A673 (cell line): ENCODE measurements at regions not wholly inside any gene's neighbourhood (a gene's known extent, or its start where the extent isn't known, plus 50 kb on each side); places are given as distances from the start of the nearest gene placed in this dataset.

ENCODE experiments used
- EZH2 ChIP-seq: fragments of 200-600 bp; sonication (generic); IDR thresholded peaks from 2 replicates; pipeline ENCODE4 v1.6.1; 2017; ENCODE audit warnings: borderline replicate concordance, low read depth, mild to moderate bottlenecking, mixed read lengths, antibody characterized with exemption, low read length; ENCODE audit not compliant: poor library complexity, severe bottlenecking
- TF ChIP-seq, protein P1 (sequence below): fragments of 300-800, 200-600 bp; sonication (generic); conservative IDR thresholded peaks from 2 replicates; pipeline ENCODE4 v1.5.1; 2017; ENCODE audit warnings: low read depth, mild to moderate bottlenecking, antibody characterized with exemption, low read length, moderate library complexity, mixed read lengths

DNA sequence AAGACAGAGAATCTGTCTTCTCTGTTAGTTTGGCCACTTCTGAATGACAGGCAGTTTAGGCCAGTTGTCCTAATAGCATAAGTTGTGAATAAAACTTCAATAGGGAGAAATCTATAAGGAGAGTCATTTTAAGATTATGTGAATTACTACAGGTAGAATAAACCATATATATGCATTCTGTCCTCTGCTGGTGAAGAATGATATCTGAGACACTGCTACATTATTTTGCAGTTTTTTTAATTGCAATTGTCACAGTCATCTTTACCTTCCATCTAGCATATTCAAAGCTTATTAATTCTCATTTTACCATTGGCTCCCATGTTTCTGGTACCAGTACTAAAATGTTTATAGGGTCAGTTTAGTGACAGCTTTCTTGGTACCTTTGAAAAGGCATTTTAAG is 519.6 kb upstream of the DEPDC1 start:
- TF ChIP-seq, protein P1, sequence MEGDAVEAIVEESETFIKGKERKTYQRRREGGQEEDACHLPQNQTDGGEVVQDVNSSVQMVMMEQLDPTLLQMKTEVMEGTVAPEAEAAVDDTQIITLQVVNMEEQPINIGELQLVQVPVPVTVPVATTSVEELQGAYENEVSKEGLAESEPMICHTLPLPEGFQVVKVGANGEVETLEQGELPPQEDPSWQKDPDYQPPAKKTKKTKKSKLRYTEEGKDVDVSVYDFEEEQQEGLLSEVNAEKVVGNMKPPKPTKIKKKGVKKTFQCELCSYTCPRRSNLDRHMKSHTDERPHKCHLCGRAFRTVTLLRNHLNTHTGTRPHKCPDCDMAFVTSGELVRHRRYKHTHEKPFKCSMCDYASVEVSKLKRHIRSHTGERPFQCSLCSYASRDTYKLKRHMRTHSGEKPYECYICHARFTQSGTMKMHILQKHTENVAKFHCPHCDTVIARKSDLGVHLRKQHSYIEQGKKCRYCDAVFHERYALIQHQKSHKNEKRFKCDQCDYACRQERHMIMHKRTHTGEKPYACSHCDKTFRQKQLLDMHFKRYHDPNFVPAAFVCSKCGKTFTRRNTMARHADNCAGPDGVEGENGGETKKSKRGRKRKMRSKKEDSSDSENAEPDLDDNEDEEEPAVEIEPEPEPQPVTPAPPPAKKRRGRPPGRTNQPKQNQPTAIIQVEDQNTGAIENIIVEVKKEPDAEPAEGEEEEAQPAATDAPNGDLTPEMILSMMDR: no peak
- no peak for TF ChIP-seq EZH2
